ENCODE measurements at regions not wholly inside any gene's neighbourhood (a gene's known extent, or its start where the extent isn't known, plus 50 kb on each side); places are given as distances from the start of the nearest gene placed in this dataset.

DNA sequence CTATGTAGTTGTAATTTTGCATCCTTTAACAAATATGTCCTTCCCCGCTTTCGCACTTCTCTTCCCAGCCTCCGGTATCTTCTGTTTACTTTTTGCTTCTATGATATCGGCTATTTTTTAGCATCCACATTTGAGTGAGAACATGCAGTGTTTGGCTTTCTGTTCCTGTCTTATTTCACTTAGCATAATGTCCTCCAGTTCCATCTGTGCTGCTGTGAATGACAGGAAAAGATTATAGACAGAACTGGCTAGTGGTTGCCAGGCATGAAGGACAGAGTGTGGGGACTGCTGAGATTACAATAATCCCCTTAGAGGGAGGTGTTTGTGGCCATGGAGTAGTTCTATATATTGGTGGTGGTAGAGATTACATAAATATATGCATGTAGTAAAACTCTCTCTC, 588.6 kb downstream of the NLGN4X start:
- TF ChIP-seq CTCF (IDR thresholded peaks at IDR 0.05; ENCODE audit: low read depth, low read length) = no peak
- DNase-seq (ENCODE audit: extremely low read depth, low read depth) = no peak

DNA sequence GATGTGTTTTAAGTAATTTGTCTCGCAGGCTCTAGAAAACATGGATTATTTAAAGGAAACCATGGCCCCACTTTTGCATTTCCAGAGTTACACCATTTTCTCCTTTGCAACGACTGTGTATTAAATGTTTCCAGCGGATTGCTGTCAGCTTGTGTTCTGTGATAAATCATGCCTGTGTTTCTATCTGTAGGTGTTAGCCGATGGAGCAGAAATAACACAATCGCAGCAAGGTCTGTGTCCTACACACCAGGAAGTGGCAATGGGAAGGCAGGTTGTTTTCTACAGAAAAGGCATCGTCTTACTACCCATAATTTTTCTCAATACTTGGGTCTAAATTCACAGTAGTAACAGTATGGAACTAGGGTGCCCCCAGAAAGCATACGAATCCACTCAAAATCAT, 590.1 kb downstream of the NLGN4X start:
- no peak for DNase-seq (ENCODE audit: extremely low read depth, low read depth)
- TF ChIP-seq CTCF (IDR thresholded peaks at IDR 0.05; ENCODE audit: low read depth, low read length) = no peak

GRCh38 chrX:5632887-5633286, 595.8 kb downstream of the NLGN4X start:
- TF ChIP-seq CTCF (IDR thresholded peaks at IDR 0.05; ENCODE audit: low read depth, low read length) = no peak
- no peak for DNase-seq (ENCODE audit: extremely low read depth, low read depth)

- no peak for TF ChIP-seq CTCF (IDR thresholded peaks at IDR 0.05; ENCODE audit: low read depth, low read length)
- no peak for DNase-seq (ENCODE audit: extremely low read depth, low read depth)
Measured at GRCh38 chrX:5632061-5632614, 596.5 kb downstream of the NLGN4X start.

DNA sequence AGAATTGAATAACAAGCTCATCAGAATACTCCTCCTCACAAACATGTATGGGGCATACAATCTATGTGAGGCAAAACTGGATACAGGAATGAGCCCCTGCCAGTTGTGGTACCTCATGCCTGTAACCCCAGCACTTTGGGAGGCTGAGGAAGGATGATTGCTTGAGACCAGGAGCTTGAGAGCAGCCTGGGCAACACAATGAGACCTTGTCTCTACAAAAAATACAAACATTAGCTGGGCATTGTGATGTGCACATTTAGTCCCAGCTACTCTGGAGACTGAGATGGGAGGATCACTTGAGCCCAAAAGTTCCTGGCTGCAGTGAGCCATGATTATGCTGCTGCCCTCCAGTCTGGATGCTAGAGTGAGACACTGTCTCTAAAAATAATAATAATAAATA, 611.0 kb downstream of the NLGN4X start:
- no peak for DNase-seq (ENCODE audit: extremely low read depth, low read depth)
- TF ChIP-seq CTCF (IDR thresholded peaks at IDR 0.05; ENCODE audit: low read depth, low read length) = no peak

GRCh38 chrX:5595570-5595969, 633.1 kb downstream of the NLGN4X start:
- no peak for TF ChIP-seq CTCF (IDR thresholded peaks at IDR 0.05; ENCODE audit: low read depth, low read length)
- no peak for DNase-seq (ENCODE audit: extremely low read depth, low read depth)

DNA sequence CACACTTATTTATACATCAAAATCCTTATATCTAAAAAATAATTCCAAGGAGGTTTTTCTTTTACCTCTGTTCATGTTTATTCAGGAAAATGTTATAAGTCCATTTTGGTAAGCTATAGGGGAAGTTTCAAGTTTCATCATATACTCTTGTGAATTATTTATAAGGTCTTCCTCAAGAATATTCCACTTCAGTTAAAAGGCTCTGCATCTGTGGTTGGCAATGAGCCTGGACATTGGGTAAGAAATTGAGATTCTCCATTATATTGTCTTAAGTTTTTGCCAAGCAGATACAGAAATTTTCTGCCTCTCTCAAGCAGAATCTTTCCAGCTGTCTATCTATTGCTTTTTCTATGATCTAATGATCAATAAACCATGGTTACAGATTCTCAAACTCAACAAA, 641.9 kb downstream of the NLGN4X start:
- no peak for DNase-seq (ENCODE audit: extremely low read depth, low read depth)
- TF ChIP-seq CTCF (IDR thresholded peaks at IDR 0.05; ENCODE audit: low read depth, low read length) = no peak

Data from AG09319 (cell line).